PC-9 (cell line): ENCODE measurements at regions not wholly inside any gene's neighbourhood (a gene's known extent, or its start where the extent isn't known, plus 50 kb on each side); places are given as distances from the start of the nearest gene placed in this dataset.
"Not testable (repeated sequence)": the region's sequence is repeated elsewhere in the genome, so short reads cannot be mapped to it uniquely, and the experiment has no call there.

Experiments used
- BruUV-seq: library from RNA; stranded (reverse); fragments of 400-500 nt; replicated peaks from 2 replicates; lab custom pipeline; 2021; lab: Mats Ljungman, UMichigan
- CTCF ChIA-PET: fragments of 300-600 bp; sonication (Branson Sonifier 250); formaldehyde crosslinking; loops from one replicate; lab custom pipeline; 2022; ENCODE audit warnings: antibody characterized with exemption; lab: Charles Lee
- POLR2A ChIA-PET: fragments of 300-600 bp; sonication (Branson Sonifier 250); formaldehyde crosslinking; loops from one replicate; lab custom pipeline; 2022; ENCODE audit warnings: antibody characterized with exemption; ENCODE audit not compliant: unreplicated experiment; lab: Charles Lee
- DNase-seq, 2 experiments: peaks; one replicate each; pipeline versions ENCODE4 v3.0.0 to v3.0.0-alpha.2; 2015 to 2022; ENCODE audit warnings: mixed read lengths in 1 of 2
- H2AFZ ChIP-seq: fragments of 200-600 bp; sonication (generic); 2 replicates; pipeline ENCODE4 v1.8.1; 2017; ENCODE audit warnings: antibody characterized with exemption
- H3F3A ChIP-seq: fragments of 200-600 bp; sonication (generic); 2 replicates; pipeline ENCODE4 v1.8.1; 2017; ENCODE audit warnings: antibody characterized with exemption, mild to moderate bottlenecking, low read depth; ENCODE audit not compliant: insufficient read depth
- H3K27ac ChIP-seq: fragments of 200-600 bp; sonication (generic); 2 replicates; pipeline ENCODE4 v1.6.1; 2016; ENCODE audit warnings: mixed run types
- H3K27me3 ChIP-seq: fragments of 200-600 bp; sonication (generic); 2 replicates; pipeline ENCODE4 v1.6.1; 2016; ENCODE audit warnings: low read depth, mixed run types; ENCODE audit not compliant: insufficient read depth
- H3K36me3 ChIP-seq: fragments of 200-600 bp; sonication (generic); 2 replicates; pipeline ENCODE4 v1.6.1; 2016; ENCODE audit warnings: low read depth, mixed run types
- H3K4me1 ChIP-seq: fragments of 200-600 bp; sonication (generic); replicated peaks from 2 replicates; pipeline ENCODE4 v1.6.1; 2016; ENCODE audit warnings: mixed run types; ENCODE audit not compliant: insufficient read depth
- H3K4me2 ChIP-seq: fragments of 200-600 bp; sonication (generic); 2 replicates; pipeline ENCODE4 v1.6.1; 2017; ENCODE audit warnings: mixed run types
- H3K4me3 ChIP-seq: fragments of 200-600 bp; sonication (generic); 2 replicates; pipeline ENCODE4 v1.6.1; 2016; ENCODE audit warnings: mixed run types
- H3K79me2 ChIP-seq: fragments of 200-600 bp; sonication (generic); 2 replicates; pipeline ENCODE4 v1.6.1; 2017; ENCODE audit warnings: low read depth, mixed run types
- H3K9me2 ChIP-seq: fragments of 200-600 bp; sonication (generic); 2 replicates; pipeline ENCODE4 v1.8.1; 2017; ENCODE audit warnings: mild to moderate bottlenecking; ENCODE audit not compliant: insufficient read depth
- H3K9me3 ChIP-seq: fragments of 200-600 bp; sonication (generic); 2 replicates; pipeline ENCODE4 v1.8.1; 2016; ENCODE audit warnings: low read depth; ENCODE audit not compliant: insufficient read depth
- H4K20me1 ChIP-seq: fragments of 200-600 bp; sonication (generic); 2 replicates; pipeline ENCODE4 v1.8.1; 2017; ENCODE audit not compliant: insufficient read depth
- CTCF ChIP-seq: fragments of 200-600 bp; sonication (generic); conservative IDR thresholded peaks from 2 replicates; pipeline ENCODE4 v1.6.1; 2017; ENCODE audit warnings: mixed run types, antibody characterized with exemption, mild to moderate bottlenecking, moderate library complexity
- EZH2 ChIP-seq: fragments of 200-600 bp; sonication (generic); IDR thresholded peaks from 2 replicates; pipeline ENCODE4 v1.8.0; 2017; ENCODE audit warnings: antibody characterized with exemption, low read depth
- intact Hi-C: fragments of 100-400 bp; cut with micrococcal nuclease; formaldehyde crosslinking; loops from one replicate; pipeline ENCODE4 v1.10.0; 2022; ENCODE audit not compliant: unreplicated experiment

DNA sequence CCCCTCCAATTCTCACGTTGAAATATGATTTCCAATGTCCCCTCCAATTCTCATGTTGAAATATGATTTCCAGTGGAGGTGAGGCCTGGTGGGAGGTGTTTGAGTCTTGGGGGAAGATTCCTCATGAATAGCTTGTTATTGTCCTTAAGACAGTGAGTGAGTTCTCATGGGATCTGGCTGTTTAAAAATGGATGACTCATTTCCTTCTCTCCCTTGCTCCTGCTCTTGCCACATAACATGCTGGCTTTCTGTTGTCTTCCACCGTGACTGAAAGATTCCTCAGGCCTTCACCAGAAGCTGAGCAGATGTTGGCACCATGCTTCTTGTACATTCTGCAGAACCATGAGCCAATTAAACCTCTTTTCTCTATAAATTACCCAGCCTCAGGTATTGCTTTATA lies 346.8 kb upstream of the TECRL start:
- Histone ChIP-seq H3K4me3 (no peak overlapping the region), H2AFZ (no peak overlapping the region), H3K9me2 (no peaks in the 10 kb centered on the region), H3K4me1 (no peaks in the 10 kb centered on the region), H3K4me2 (no peak overlapping the region), H3F3A (no peaks in the 10 kb centered on the region), H3K9me3 (no peaks in the 10 kb centered on the region), H3K27me3 (no peaks in the 10 kb centered on the region), H3K27ac (no peak overlapping the region), H3K79me2 (no peaks in the 10 kb centered on the region), H4K20me1 (no peaks in the 10 kb centered on the region), H3K36me3 (no peaks in the 10 kb centered on the region)
- DNase-seq: no peak
- intact Hi-C loops: no loop called here
- ChIA-PET CTCF (no interaction called here), POLR2A (no interaction called here)
- no TSS peak for BruUV-seq
- TF ChIP-seq CTCF (no peak), EZH2 (no peak)

- Histone ChIP-seq H3K27ac (no peak overlapping the region), H3K4me2 (no peak overlapping the region), H3K9me3 (no peaks in the 10 kb centered on the region), H3K4me1 (no peaks in the 10 kb centered on the region), H3K9me2 (no peaks in the 10 kb centered on the region), H3K79me2 (no peaks in the 10 kb centered on the region), H3K4me3 (no peak overlapping the region), H3F3A (no peaks in the 10 kb centered on the region), H4K20me1 (no peaks in the 10 kb centered on the region), H3K36me3 (no peaks in the 10 kb centered on the region), H3K27me3 (no peaks in the 10 kb centered on the region), H2AFZ (no peak overlapping the region)
- POLR2A ChIA-PET: no interaction called here
- no peak for DNase-seq
- intact Hi-C loops: no loop called here
- TF ChIP-seq EZH2: no peak
- no peak for TF ChIP-seq CTCF
- no TSS peak for BruUV-seq
- CTCF ChIA-PET: no interaction called here
These were observed 338.9 kb upstream of the TECRL start for GRCh38 chr4:64747919-64748715.

DNA sequence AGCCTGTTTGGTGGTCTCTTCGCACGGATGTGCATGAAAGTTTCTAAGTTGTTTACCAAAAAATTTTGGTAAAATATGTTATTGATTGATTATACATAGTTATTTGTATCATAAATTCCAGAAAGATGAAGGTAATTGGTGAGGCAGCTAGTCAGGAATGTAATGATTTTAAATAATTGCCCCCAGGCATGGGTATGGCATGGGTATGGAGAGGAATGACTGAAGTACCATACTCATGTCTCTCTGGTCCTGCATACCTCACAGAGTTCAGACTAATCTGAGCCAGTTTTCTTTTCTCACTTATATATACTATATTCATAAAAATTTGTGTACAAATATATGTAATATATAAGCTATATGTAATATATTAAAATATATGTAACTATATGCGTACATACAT lies 329.0 kb upstream of the TECRL start:
- H3K36me3 ChIP-seq: no peaks in the 10 kb centered on the region
- BruUV-seq: no TSS peak

GRCh38 chr4:64737854-64738138 lies 328.5 kb upstream of the TECRL start:
- H4K20me1 ChIP-seq, H3K4me3 ChIP-seq, H3K4me2 ChIP-seq, intact Hi-C loops, DNase-seq, H3K27me3 ChIP-seq, BruUV-seq, H3K36me3 ChIP-seq, CTCF ChIA-PET, POLR2A ChIA-PET, H2AFZ ChIP-seq, H3K27ac ChIP-seq, H3F3A ChIP-seq, H3K9me2 ChIP-seq, H3K4me1 ChIP-seq, H3K79me2 ChIP-seq, H3K9me3 ChIP-seq: not testable (repeated sequence)

More for the DNA sequence above, 329.0 kb upstream of the TECRL start:
- H3K4me2 ChIP-seq: no peak overlapping the region
- intact Hi-C loops: no loop called here
- H3K27me3 ChIP-seq: no peaks in the 10 kb centered on the region
- TF ChIP-seq EZH2 (no peak), CTCF (no peak)
- POLR2A ChIA-PET: no interaction called here
- no peaks in the 10 kb centered on the region for H3K9me2 ChIP-seq
- no peaks in the 10 kb centered on the region for H3K9me3 ChIP-seq
- H3K27ac ChIP-seq: no peak overlapping the region
- no peak overlapping the region for H2AFZ ChIP-seq
- no peak for DNase-seq
- H3F3A ChIP-seq: no peaks in the 10 kb centered on the region
- no peaks in the 10 kb centered on the region for H3K79me2 ChIP-seq
- H3K4me3 ChIP-seq: no peak overlapping the region
- H4K20me1 ChIP-seq: no peaks in the 10 kb centered on the region
- CTCF ChIA-PET: no interaction called here
- no peaks in the 10 kb centered on the region for H3K4me1 ChIP-seq
